Smooth muscle cell (in vitro differentiated cells): ENCODE measurements at regions not wholly inside any gene's neighbourhood (a gene's known extent, or its start where the extent isn't known, plus 50 kb on each side); places are given as distances from the start of the nearest gene placed in this dataset.

Experiments
- DNase-seq: peaks from one replicate; lab custom pipeline; 2025; ENCODE audit not compliant: unreplicated experiment; lab: John Stamatoyannopoulos, UW
- H2AFZ ChIP-seq: fragments of 200-600 bp; sonication (generic); 2 replicates; pipeline ENCODE4 v1.6.0; 2016; ENCODE audit warnings: antibody characterized with exemption, low read depth, mild to moderate bottlenecking
- H3F3A ChIP-seq: fragments of 200-600 bp; sonication (generic); 2 replicates; pipeline ENCODE4 v1.6.0; 2017; ENCODE audit warnings: antibody characterized with exemption, low read depth
- H3K27ac ChIP-seq: fragments of 200-600 bp; sonication (generic); 2 replicates; pipeline ENCODE4 v1.5.1; 2016; ENCODE audit warnings: low read depth, mild to moderate bottlenecking
- H3K27me3 ChIP-seq: fragments of 200-600 bp; sonication (generic); 2 replicates; pipeline ENCODE4 v1.6.1; 2016; ENCODE audit warnings: low read depth, mild to moderate bottlenecking
- H3K36me3 ChIP-seq: fragments of 200-600 bp; sonication (generic); 2 replicates; pipeline ENCODE4 v1.5.1; 2016; ENCODE audit warnings: low read depth
- H3K4me1 ChIP-seq: fragments of 200-600 bp; sonication (generic); 2 replicates; pipeline ENCODE4 v1.5.1; 2016; ENCODE audit warnings: low read depth
- H3K4me2 ChIP-seq: fragments of 200-600 bp; sonication (generic); 2 replicates; pipeline ENCODE4 v1.6.0; 2016; ENCODE audit warnings: mild to moderate bottlenecking
- H3K4me3 ChIP-seq: fragments of 200-600 bp; sonication (generic); 2 replicates; pipeline ENCODE4 v1.5.1; 2016; ENCODE audit warnings: mild to moderate bottlenecking
- H3K79me2 ChIP-seq: fragments of 200-600 bp; sonication (generic); 2 replicates; pipeline ENCODE4 v1.6.0; 2016; ENCODE audit warnings: low read depth, mild to moderate bottlenecking
- H3K9ac ChIP-seq: fragments of 200-600 bp; sonication (generic); 2 replicates; pipeline ENCODE4 v1.6.0; 2016; ENCODE audit warnings: low read depth
- H3K9me3 ChIP-seq: fragments of 200-600 bp; sonication (generic); replicated peaks from 2 replicates; pipeline ENCODE4 v1.5.1; 2016; ENCODE audit warnings: low read depth
- H4K20me1 ChIP-seq: fragments of 200-600 bp; sonication (generic); 2 replicates; pipeline ENCODE4 v1.6.0; 2016; ENCODE audit warnings: low read depth
- CTCF ChIP-seq: fragments of 200-600 bp; sonication (generic); IDR thresholded peaks from 2 replicates; pipeline ENCODE4 v1.5.1; 2017; ENCODE audit warnings: borderline replicate concordance, mild to moderate bottlenecking, antibody characterized with exemption; ENCODE audit not compliant: insufficient read depth, poor library complexity, severe bottlenecking
- WGBS: methylation state at CpG from one replicate; pipeline ENCODE4 v1.1.7; 2016; ENCODE audit warnings: low lambda C conversion rate; 5-methylcytosine and 5-hydroxymethylcytosine counted together

GRCh38 chr12:77354766-77355362, 289.5 kb upstream of the E2F7 start:
- Histone ChIP-seq H3K27me3 (no peaks in the 10 kb centered on the region), H3K9me3 (no peaks in the 10 kb centered on the region), H3K4me3 (no peak overlapping the region), H3K4me1 (no peaks in the 10 kb centered on the region), H3K27ac (no peak overlapping the region), H3K79me2 (no peaks in the 10 kb centered on the region), H3F3A (no peaks in the 10 kb centered on the region), H3K4me2 (no peak overlapping the region), H4K20me1 (no peaks in the 10 kb centered on the region), H3K9ac (no peak overlapping the region), H3K36me3 (no peaks in the 10 kb centered on the region), H2AFZ (no peak overlapping the region)
- WGBS, result 89% methylated on average over 2 of the region's 2 CpGs
- TF ChIP-seq CTCF, result no peak
- no peak for DNase-seq

GRCh38 chr12:77352946-77353345, 287.6 kb upstream of the E2F7 start:
- DNase-seq, result no peak
- no peaks in the 10 kb centered on the region for H4K20me1 ChIP-seq
- H3K4me3 ChIP-seq, result no peak overlapping the region
- no peaks in the 10 kb centered on the region for H3K27me3 ChIP-seq
- no peaks in the 10 kb centered on the region for H3K79me2 ChIP-seq
- no peak overlapping the region for H3K27ac ChIP-seq
- 51% methylated on average over 1 of the region's 1 CpG for WGBS
- H3F3A ChIP-seq, result no peaks in the 10 kb centered on the region
- no peak for TF ChIP-seq CTCF
- H2AFZ ChIP-seq, result no peak overlapping the region
- H3K9me3 ChIP-seq, result no peaks in the 10 kb centered on the region
- H3K9ac ChIP-seq, result no peak overlapping the region
- H3K4me2 ChIP-seq, result peak overlapping the region; percentile 60
- no peaks in the 10 kb centered on the region for H3K36me3 ChIP-seq
- H3K4me1 ChIP-seq, result no peaks in the 10 kb centered on the region

- no peak overlapping the region for H3K4me2 ChIP-seq
- H3K4me3 ChIP-seq, result no peak overlapping the region
- H3K9me3 ChIP-seq, result no peaks in the 10 kb centered on the region
- no peak for DNase-seq
- no peak overlapping the region for H2AFZ ChIP-seq
- H3K36me3 ChIP-seq, result no peaks in the 10 kb centered on the region
- H3K4me1 ChIP-seq, result no peaks in the 10 kb centered on the region
- TF ChIP-seq CTCF, result no peak
- H4K20me1 ChIP-seq, result no peaks in the 10 kb centered on the region
- no peaks in the 10 kb centered on the region for H3K27me3 ChIP-seq
- H3F3A ChIP-seq, result no peaks in the 10 kb centered on the region
- H3K79me2 ChIP-seq, result no peaks in the 10 kb centered on the region
- H3K27ac ChIP-seq, result no peak overlapping the region
- H3K9ac ChIP-seq, result no peak overlapping the region
These were observed 286.5 kb upstream of the E2F7 start for GRCh38 chr12:77351860-77352259.

- Histone ChIP-seq H3K9me3 (no peaks in the 10 kb centered on the region), H2AFZ (no peak overlapping the region), H3K36me3 (no peaks in the 10 kb centered on the region)
These were observed 284.5 kb upstream of the E2F7 start for GRCh38 chr12:77349689-77350370.

More at GRCh38 chr12:77349689-77350370, 284.5 kb upstream of the E2F7 start:
- Histone ChIP-seq H3K9ac (no peak overlapping the region), H3K79me2 (no peaks in the 10 kb centered on the region), H3K4me1 (no peaks in the 10 kb centered on the region), H3K27me3 (no peaks in the 10 kb centered on the region), H4K20me1 (no peaks in the 10 kb centered on the region), H3K27ac (no peak overlapping the region), H3K4me3 (no peak overlapping the region), H3K4me2 (no peak overlapping the region), H3F3A (no peaks in the 10 kb centered on the region)
- TF ChIP-seq CTCF, result no peak
- WGBS, result 89% methylated on average over 7 of the region's 7 CpGs
- no peak for DNase-seq
